Endothelial cell of umbilical vein (primary cell): ENCODE measurements at regions not wholly inside any gene's neighbourhood (a gene's known extent, or its start where the extent isn't known, plus 50 kb on each side); places are given as distances from the start of the nearest gene placed in this dataset.
A peak's percentile ranks its signal among the peaks of the same experiment; 100 is the strongest.

ENCODE experiments used
- BruUV-seq: library from RNA; stranded (reverse); fragments of 400-500 nt; replicated peaks from 2 replicates; lab custom pipeline; 2021; lab: Mats Ljungman, UMichigan
- CTCF ChIA-PET: fragments of 300-600, 350-600 bp; sonication (Branson Sonifier 250); formaldehyde crosslinking; loops from one replicate; lab custom pipeline; 2021; ENCODE audit warnings: antibody characterized with exemption, inconsistent platforms; lab: Charles Lee
- POLR2A ChIA-PET: fragments of 300-600, 350-600 bp; sonication (Branson Sonifier 250); formaldehyde crosslinking; loops from one replicate; lab custom pipeline; 2021; ENCODE audit warnings: antibody characterized with exemption, inconsistent platforms; lab: Charles Lee
- DNase-seq: peaks from one replicate; pipeline ENCODE4 v3.0.0-alpha.2; 2011; ENCODE audit warnings: low read depth, low spot score
- FAIRE-seq: peaks from 2 replicates; lab custom pipeline; 2011; peaks lifted over from hg19 to GRCh38; lab: Jason Lieb, UNC
- H2AFZ ChIP-seq: 2 replicates; pipeline ENCODE4 v1.6.0; 2012; ENCODE audit warnings: low read depth, low read length, control low read depth, inconsistent platforms
- H3K27ac ChIP-seq: 2 replicates; pipeline ENCODE4 v1.5.1; 2011; ENCODE audit warnings: low read depth, mild to moderate bottlenecking, control low read depth, low read length, moderate library complexity; ENCODE audit not compliant: insufficient read depth
- H3K27me3 ChIP-seq, 2 experiments: 2 replicates each; pipeline versions ENCODE4 v1.6.0 to v1.6.1; 2011; ENCODE audit warnings: low read length in 2 of 2, mixed read lengths in 1 of 2; ENCODE audit not compliant: control insufficient read depth in 2 of 2, insufficient read depth in 2 of 2
- H3K36me3 ChIP-seq, 2 experiments: 2 replicates in 1 of 2; 3 replicates in 1 of 2; pipeline ENCODE4 v1.5.1; 2011; ENCODE audit warnings: low read length in 2 of 2, mild to moderate bottlenecking in 1 of 2, moderate library complexity in 1 of 2; ENCODE audit not compliant: control insufficient read depth in 2 of 2, insufficient read depth in 2 of 2; ENCODE audit errors: extremely low read depth in 1 of 2
- H3K4me1 ChIP-seq: 3 replicates; pipeline ENCODE4 v1.5.1; 2011; ENCODE audit warnings: mild to moderate bottlenecking, low read length; ENCODE audit not compliant: control insufficient read depth, insufficient read depth; ENCODE audit errors: extremely low read depth
- H3K4me2 ChIP-seq: 2 replicates; pipeline ENCODE4 v1.6.1; 2011; ENCODE audit warnings: low read length, control low read depth, mixed read lengths; ENCODE audit not compliant: insufficient read depth
- H3K4me3 ChIP-seq, 3 experiments: fragments of 200-600 bp in 1 of 3; sonication (generic), shearing (Covaris generic) in 1 of 3; replicated peaks in 1 of 3; 2 replicates each; pipeline ENCODE4 v1.5.1; 2011 to 2016; ENCODE audit warnings: control low read depth in 3 of 3, low read length in 3 of 3, mild to moderate bottlenecking in 2 of 3, inconsistent platforms in 1 of 3, low read depth in 1 of 3, moderate library complexity in 1 of 3; ENCODE audit not compliant: insufficient read depth in 1 of 3
- H3K79me2 ChIP-seq: 2 replicates; pipeline ENCODE4 v1.6.0; 2012; ENCODE audit warnings: low read length, inconsistent platforms; ENCODE audit not compliant: control insufficient read depth, insufficient read depth
- H3K9ac ChIP-seq: replicated peaks from 2 replicates; pipeline ENCODE3; 2011; ENCODE audit warnings: low read length, control low read depth; ENCODE audit not compliant: insufficient read depth; ENCODE audit errors: extremely low read depth
- H3K9me1 ChIP-seq: replicated peaks from 3 replicates; pipeline ENCODE4 v1.6.0; 2011; ENCODE audit warnings: mild to moderate bottlenecking, low read length; ENCODE audit not compliant: control insufficient read depth, insufficient read depth; ENCODE audit errors: extremely low read depth
- H3K9me3 ChIP-seq: replicated peaks from 2 replicates; pipeline ENCODE4 v1.5.1; 2012; ENCODE audit warnings: low read length, inconsistent platforms; ENCODE audit not compliant: control insufficient read depth, insufficient read depth
- H4K20me1 ChIP-seq: replicated peaks from 2 replicates; pipeline ENCODE3; 2011; ENCODE audit warnings: mild to moderate bottlenecking, low read length; ENCODE audit not compliant: control insufficient read depth, insufficient read depth; ENCODE audit errors: extremely low read depth
- CTCF ChIP-seq, 2 donors: IDR thresholded peaks; 1 replicate in 1 of 2; 2 replicates in 1 of 2; pipeline ENCODE4 v1.5.1; 2011; ENCODE audit warnings: low read length in 2 of 2, mild to moderate bottlenecking in 2 of 2, moderate library complexity in 2 of 2, control low read depth in 1 of 2, inconsistent platforms in 1 of 2, low read depth in 1 of 2; ENCODE audit not compliant: insufficient read depth in 1 of 2; ENCODE audit errors: extremely low read depth in 1 of 2
- EZH2 ChIP-seq: IDR thresholded peaks from 2 replicates; pipeline ENCODE4 v1.6.1; 2012; ENCODE audit warnings: borderline replicate concordance, low read depth, mild to moderate bottlenecking, moderate library complexity, low read length, inconsistent platforms; ENCODE audit not compliant: severe bottlenecking
- FOS ChIP-seq: IDR thresholded peaks from 2 replicates; pipeline ENCODE4 v1.6.1; 2011; ENCODE audit warnings: mild to moderate bottlenecking, low read length, moderate library complexity, borderline replicate concordance; ENCODE audit not compliant: insufficient read depth
- GATA2 ChIP-seq: IDR thresholded peaks from 2 replicates; pipeline ENCODE4 v1.7.0; 2011; ENCODE audit warnings: low read depth, mild to moderate bottlenecking, moderate library complexity, mixed read lengths, low read length; ENCODE audit not compliant: insufficient read length, insufficient read depth
- JUN ChIP-seq: IDR thresholded peaks from 2 replicates; pipeline ENCODE4 v1.6.1; 2011; ENCODE audit warnings: borderline replicate concordance, low read depth; ENCODE audit not compliant: insufficient read length, insufficient read depth
- MYC ChIP-seq: IDR thresholded peaks from one replicate; pipeline ENCODE4 v1.6.1; 2011; ENCODE audit warnings: mild to moderate bottlenecking, low read depth, low read length
- POLR2A ChIP-seq: IDR thresholded peaks from 2 replicates; pipeline ENCODE4 v1.6.1; 2012; ENCODE audit warnings: low read depth, mild to moderate bottlenecking, control low read depth, low read length
- POLR2AphosphoS5 ChIP-seq: IDR thresholded peaks from 2 replicates; pipeline ENCODE4 v1.6.1; 2012; ENCODE audit warnings: low read depth, mild to moderate bottlenecking, control low read depth, low read length, moderate library complexity; ENCODE audit not compliant: insufficient read depth
- dilution Hi-C: fragments of 300-500 bp; cut with MboI; formaldehyde crosslinking; loops from one replicate; pipeline ENCODE4 v1.15.0; 2019; ENCODE audit warnings: low sequenced_read_pairs; ENCODE audit not compliant: extremely low pct_ligation_motif_present
- intact Hi-C: fragments of 100-400 bp; cut with micrococcal nuclease; formaldehyde crosslinking; loops from one replicate; pipeline ENCODE4 v1.10.0; 2022
- TF ChIP-seq, protein P1 (sequence below): IDR thresholded peaks from 2 replicates; pipeline ENCODE4 v1.6.1; 2011; ENCODE audit not compliant: insufficient read depth, insufficient read length

DNA sequence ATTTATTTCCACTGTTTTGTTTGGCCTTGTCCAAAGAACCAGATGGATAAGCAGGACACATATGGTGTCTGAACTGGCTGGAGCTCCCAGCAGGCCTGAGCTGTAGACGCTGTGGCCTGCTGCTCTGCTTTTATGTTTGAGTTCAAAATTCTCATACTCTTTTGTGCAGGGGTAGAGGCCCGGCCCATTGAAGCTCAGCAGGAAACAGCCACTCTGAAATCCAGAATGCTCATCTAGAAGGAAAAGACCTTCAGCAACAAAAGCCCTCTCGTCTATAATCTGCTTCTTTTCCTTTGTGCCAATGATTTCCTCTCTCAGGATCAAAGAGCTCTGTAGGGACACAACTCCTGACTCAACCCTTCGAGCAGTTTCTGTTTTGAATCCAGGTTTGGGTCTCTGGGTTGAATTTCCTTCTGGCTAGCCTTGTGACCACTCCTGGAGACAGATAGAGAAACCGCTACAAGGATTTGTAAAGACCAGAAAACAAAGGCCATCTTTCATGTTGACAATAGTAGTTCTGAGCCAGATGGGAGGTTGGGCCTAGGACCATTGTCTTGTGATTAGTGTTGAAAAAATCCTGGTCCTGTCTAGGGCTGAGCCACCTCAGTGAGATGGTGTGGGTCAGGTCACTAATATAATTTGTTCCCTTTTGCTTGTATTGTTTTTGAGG lies 446.7 kb downstream of the BCKDHB start:
- POLR2A ChIA-PET, result no interaction called here

More for the DNA sequence above, 446.7 kb downstream of the BCKDHB start:
- no peak overlapping the region for H3K9ac ChIP-seq
- no peak for TF ChIP-seq GATA2
- no peak for TF ChIP-seq POLR2A
- no peak for TF ChIP-seq JUN
- no peak for TF ChIP-seq EZH2
- TF ChIP-seq MYC, result no peak
- TF ChIP-seq, protein P1, sequence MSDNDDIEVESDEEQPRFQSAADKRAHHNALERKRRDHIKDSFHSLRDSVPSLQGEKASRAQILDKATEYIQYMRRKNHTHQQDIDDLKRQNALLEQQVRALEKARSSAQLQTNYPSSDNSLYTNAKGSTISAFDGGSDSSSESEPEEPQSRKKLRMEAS, result no peak
- TF ChIP-seq POLR2AphosphoS5, result no peak
- no peak for TF ChIP-seq FOS
- TF ChIP-seq CTCF (IDR thresholded peaks at IDR 0.05; ENCODE audit: extremely low read depth in 1 of 2, insufficient read depth in 1 of 2, low read depth in 1 of 2, low read length in 2 of 2), result no peak
- CTCF ChIA-PET, result no interaction called here
- H3K27me3 ChIP-seq, result no peaks in the 10 kb centered on the region
- no peak overlapping the region for H3K4me3 ChIP-seq
- no peaks in the 10 kb centered on the region for H3K36me3 ChIP-seq
- BruUV-seq, result no TSS peak
- DNase-seq (no peak), FAIRE-seq (no peak)
- H3K4me2 ChIP-seq, result no peak overlapping the region
- H4K20me1 ChIP-seq, result no peaks in the 10 kb centered on the region
- no peaks in the 10 kb centered on the region for H3K4me1 ChIP-seq
- no peaks in the 10 kb centered on the region for H3K9me3 ChIP-seq
- dilution Hi-C loops (no loop called here), intact Hi-C loops (no loop called here)
- H3K79me2 ChIP-seq, result no peaks in the 10 kb centered on the region
- peak overlapping the region; percentile 38 for H2AFZ ChIP-seq
- no peaks in the 10 kb centered on the region for H3K9me1 ChIP-seq
- H3K27ac ChIP-seq, result no peak overlapping the region
